HCT116 (cell line): ENCODE measurements at regions not wholly inside any gene's neighbourhood (a gene's known extent, or its start where the extent isn't known, plus 50 kb on each side); places are given as distances from the start of the nearest gene placed in this dataset.

Source experiments
- ATAC-seq: fragments of 200-7000 bp; cut with Tn5 transposase; 2 replicates; pipeline ENCODE4 v1.9.1; 2020; ENCODE audit warnings: mild to moderate bottlenecking, moderate library complexity
- BruUV-seq: library from RNA; stranded (reverse); fragments of 400-500 nt; replicated peaks from 2 replicates; lab custom pipeline; 2021; lab: Mats Ljungman, UMichigan
- CTCF ChIA-PET: fragments of 300-600 bp; sonication (Branson Sonifier 250); formaldehyde crosslinking; loops from one replicate; lab custom pipeline; 2021; ENCODE audit warnings: antibody characterized with exemption; lab: Charles Lee
- POLR2A ChIA-PET: fragments of 300-600, 350-600 bp; sonication (Branson Sonifier 250); formaldehyde crosslinking; loops from one replicate; lab custom pipeline; 2021; ENCODE audit warnings: antibody characterized with exemption; lab: Charles Lee
- RAD21 ChIA-PET, 2 experiments: fragments of 300-600 bp; sonication (Branson Sonifier 250); formaldehyde crosslinking; loops; one replicate each; lab custom pipeline; 2023; ENCODE audit warnings: low total read pairs in 2 of 2; ENCODE audit not compliant: uncharacterized antibody in 2 of 2, unreplicated experiment in 2 of 2, low non-redundant PET in 1 of 2; lab: Charles Lee
- DNase-seq: peaks from one replicate; pipeline ENCODE4 v3.0.0-alpha.2; 2010; ENCODE audit warnings: low read depth, low spot score
- H2AFZ ChIP-seq: fragments of 200-600 bp; shearing (Covaris generic), sonication (generic); 2 replicates; pipeline ENCODE4 v1.6.1; 2017; ENCODE audit warnings: low read depth, mixed run types, mixed read lengths, antibody characterized with exemption, low read length; ENCODE audit not compliant: poor library complexity, severe bottlenecking
- H3K27ac ChIP-seq: 2 replicates; pipeline ENCODE4 v1.5.1; 2012; ENCODE audit warnings: low read depth, low read length
- H3K27me3 ChIP-seq: fragments of 200-600 bp; sonication (generic); 2 replicates; pipeline ENCODE4 v1.6.1; 2016; ENCODE audit warnings: mixed run types, low read length, mixed read lengths; ENCODE audit not compliant: insufficient read depth
- H3K36me3 ChIP-seq, 2 experiments: fragments of 200-500 bp in 1 of 2; fragments of 200-600 bp in 1 of 2; sonication (Bioruptor generic) in 1 of 2; sonication (generic) in 1 of 2; 2 replicates each; pipeline versions ENCODE4 v1.5.1 to v1.6.1; 2014 to 2016; ENCODE audit warnings: low read length in 2 of 2, inconsistent platforms in 1 of 2, mixed read lengths in 1 of 2, mixed run types in 1 of 2; ENCODE audit not compliant: insufficient read depth in 2 of 2, control insufficient read depth in 1 of 2
- H3K4me1 ChIP-seq, 2 experiments: fragments of 200-600 bp in 1 of 2; sonication (generic) in 1 of 2; 2 replicates each; pipeline versions ENCODE4 v1.5.1 to v1.6.1; 2012 to 2017; ENCODE audit warnings: low read length in 2 of 2, inconsistent platforms in 1 of 2, mild to moderate bottlenecking in 1 of 2, mixed read lengths in 1 of 2, mixed run types in 1 of 2, moderate library complexity in 1 of 2; ENCODE audit not compliant: insufficient read depth in 2 of 2, control insufficient read depth in 1 of 2
- H3K4me2 ChIP-seq: fragments of 200-600 bp; sonication (generic); 2 replicates; pipeline ENCODE4 v1.6.1; 2017; ENCODE audit warnings: mixed run types, low read length, mixed read lengths
- H3K4me3 ChIP-seq, 2 experiments: fragments of 200-600 bp in 1 of 2; sonication (generic) in 1 of 2; replicated peaks in 1 of 2; 2 replicates each; pipeline ENCODE4 v1.5.1; 2011 to 2016; ENCODE audit warnings: low read length in 2 of 2, control low read depth in 1 of 2, low read depth in 1 of 2, mild to moderate bottlenecking in 1 of 2, mixed read lengths in 1 of 2, mixed run types in 1 of 2
- H3K79me2 ChIP-seq: fragments of 200-600 bp; sonication (generic); 2 replicates; pipeline ENCODE4 v1.6.1; 2017; ENCODE audit warnings: mild to moderate bottlenecking, mixed run types, low read length, moderate library complexity, mixed read lengths; ENCODE audit not compliant: insufficient read depth
- H3K9ac ChIP-seq: fragments of 200-600 bp; sonication (generic); 2 replicates; pipeline ENCODE4 v1.6.1; 2016; ENCODE audit warnings: low read length, mixed read lengths
- H3K9me2 ChIP-seq: fragments of 200-600 bp; sonication (generic), shearing (Covaris generic); 2 replicates; pipeline ENCODE4 v1.6.1; 2017; ENCODE audit warnings: mixed run types, mild to moderate bottlenecking, moderate library complexity; ENCODE audit not compliant: insufficient read depth
- H3K9me3 ChIP-seq, 2 experiments: fragments of 200-500 bp in 1 of 2; fragments of 200-600 bp in 1 of 2; sonication (Bioruptor generic) in 1 of 2; sonication (generic) in 1 of 2; 2 replicates each; pipeline ENCODE4 v1.6.1; 2014 to 2017; ENCODE audit warnings: low read length in 2 of 2, mixed read lengths in 2 of 2, inconsistent platforms in 1 of 2, low read depth in 1 of 2, mild to moderate bottlenecking in 1 of 2, mixed run types in 1 of 2, moderate library complexity in 1 of 2; ENCODE audit not compliant: control insufficient read depth in 1 of 2, insufficient read depth in 1 of 2
- H4K20me1 ChIP-seq: fragments of 200-600 bp; sonication (generic), shearing (Covaris generic); 2 replicates; pipeline ENCODE4 v1.6.1; 2017; ENCODE audit warnings: mixed run types, mild to moderate bottlenecking, moderate library complexity; ENCODE audit not compliant: insufficient read depth
- ATF3 ChIP-seq: IDR thresholded peaks from 2 replicates; pipeline ENCODE4 v1.6.1; 2012
- CBX3 ChIP-seq: IDR thresholded peaks from 2 replicates; pipeline ENCODE4 v1.6.1; 2012; ENCODE audit warnings: low read depth
- CEBPB ChIP-seq: IDR thresholded peaks from 2 replicates; pipeline ENCODE4 v1.6.1; 2012; ENCODE audit warnings: low read depth
- EGR1 ChIP-seq: IDR thresholded peaks from 2 replicates; pipeline ENCODE4 v1.6.1; 2012; ENCODE audit warnings: low read depth
- EZH2 ChIP-seq: fragments of 200-600 bp; sonication (generic); IDR thresholded peaks from 2 replicates; pipeline ENCODE4 v1.6.1; 2017; ENCODE audit warnings: antibody characterized with exemption, mixed run types
- EZH2phosphoT487 ChIP-seq: fragments of 200-600 bp; IDR thresholded peaks from 2 replicates; pipeline ENCODE4 v1.6.1; 2018; ENCODE audit warnings: antibody characterized with exemption, borderline replicate concordance
- FOSL1 ChIP-seq: IDR thresholded peaks from 2 replicates; pipeline ENCODE4 v1.6.1; 2012; ENCODE audit warnings: low read depth
- MAX ChIP-seq: IDR thresholded peaks from 2 replicates; pipeline ENCODE4 v1.6.1; 2012
- POLR2A ChIP-seq: IDR thresholded peaks from 2 replicates; pipeline ENCODE4 v1.7.0; 2011; ENCODE audit warnings: borderline replicate concordance; ENCODE audit not compliant: insufficient read depth, insufficient read length; ENCODE audit errors: extremely low read depth
- REST ChIP-seq: IDR thresholded peaks from 2 replicates; pipeline ENCODE4 v1.6.1; 2012; ENCODE audit warnings: low read depth
- SIN3A ChIP-seq: IDR thresholded peaks from 2 replicates; pipeline ENCODE4 v1.6.1; 2012; ENCODE audit warnings: low read depth
- SP1 ChIP-seq: IDR thresholded peaks from 2 replicates; pipeline ENCODE4 v1.6.1; 2012; ENCODE audit warnings: low read depth
- SRF ChIP-seq: IDR thresholded peaks from 2 replicates; pipeline ENCODE4 v1.6.1; 2012; ENCODE audit warnings: low read depth
- YY1 ChIP-seq: IDR thresholded peaks from 2 replicates; pipeline ENCODE4 v1.6.1; 2011; ENCODE audit warnings: low read length, low read depth, moderate library complexity, mild to moderate bottlenecking; ENCODE audit not compliant: insufficient replicate concordance; ENCODE audit errors: extremely low read depth
- ZBTB33 ChIP-seq: IDR thresholded peaks from 2 replicates; pipeline ENCODE4 v1.6.1; 2011; ENCODE audit warnings: mild to moderate bottlenecking, low read length, moderate library complexity; ENCODE audit not compliant: insufficient replicate concordance; ENCODE audit errors: extremely low read depth
- ZFX ChIP-seq: fragments of 450-650 bp; IDR thresholded peaks from 2 replicates; pipeline ENCODE4 v1.6.1; 2017
- ZNF274 ChIP-seq: fragments of 200-500 bp; sonication (Bioruptor generic); IDR thresholded peaks from 2 replicates; pipeline ENCODE4 v1.6.1; 2014; ENCODE audit warnings: mild to moderate bottlenecking, low read depth, low read length, inconsistent platforms
- intact Hi-C: fragments of 100-400 bp; cut with micrococcal nuclease; formaldehyde crosslinking; loops from 2 replicates; pipeline ENCODE4 v1.10.0; 2022

GRCh38 chr7:31407178-31407676 lies 66.7 kb upstream of the NEUROD6 start (continued):
- TF ChIP-seq FOSL1: no peak
- no peak for TF ChIP-seq CBX3
- TF ChIP-seq SRF: no peak

GRCh38 chr7:31408140-31408729 lies 67.7 kb upstream of the NEUROD6 start:
- H3K27ac ChIP-seq: no peak overlapping the region
- H3K27me3 ChIP-seq: peaks cover 8% of the 10 kb centered on the region; the same call in 1 of the 2 replicates
- no peak overlapping the region for H3K9ac ChIP-seq
- 0 out of 2 replicates have a peak, but pooled peaks cover 2% of the 10 kb centered on the region for H3K9me2 ChIP-seq
- ChIA-PET CTCF (interaction anchor here (1.2 kb wide), 1 partner anchor 274 kb away, joined by 4 read pairs; no protein-coding TSS in a partner anchor), RAD21 (no interaction called here), POLR2A (no interaction called here)
- peaks cover 0 to 7% of the 10 kb centered on the region in 2 experiments; a peak in 1 of 4 replicates for H3K4me1 ChIP-seq
- no peaks in the 10 kb centered on the region for H3K36me3 ChIP-seq
- peak overlapping the region; percentile 20; the same call in 1 of the 2 replicates for H3K4me2 ChIP-seq
- no peak overlapping the region for H2AFZ ChIP-seq
- ATAC-seq (0 out of 2 replicates have a peak, but pooled peaks have one; percentile 47), DNase-seq (peak; percentile 18)
- BruUV-seq: no TSS peak
- H4K20me1 ChIP-seq: no peaks in the 10 kb centered on the region
- intact Hi-C loops: no loop called here
- H3K79me2 ChIP-seq: no peaks in the 10 kb centered on the region
- no peak overlapping the region for H3K4me3 ChIP-seq
- H3K9me3 ChIP-seq: no peaks in the 10 kb centered on the region
- no peak for TF ChIP-seq ZNF274
- no peak for TF ChIP-seq POLR2A
- peak; percentile 36; the same call in 1 of the 2 replicates for TF ChIP-seq SP1
- TF ChIP-seq ATF3: no peak
- TF ChIP-seq CBX3: no peak
- TF ChIP-seq SRF: no peak
- TF ChIP-seq SIN3A: no peak
- no peak for TF ChIP-seq EZH2phosphoT487
- no peak for TF ChIP-seq EZH2
- TF ChIP-seq ZFX: no peak
- TF ChIP-seq EGR1: no peak
- no peak for TF ChIP-seq ZBTB33
- no peak for TF ChIP-seq CEBPB
- TF ChIP-seq REST: no peak
- no peak for TF ChIP-seq YY1
- no peak for TF ChIP-seq MAX
